ENCODE measurements at regions not wholly inside any gene's neighbourhood (a gene's known extent, or its start where the extent isn't known, plus 50 kb on each side); places are given as distances from the start of the nearest gene placed in this dataset.

DNA sequence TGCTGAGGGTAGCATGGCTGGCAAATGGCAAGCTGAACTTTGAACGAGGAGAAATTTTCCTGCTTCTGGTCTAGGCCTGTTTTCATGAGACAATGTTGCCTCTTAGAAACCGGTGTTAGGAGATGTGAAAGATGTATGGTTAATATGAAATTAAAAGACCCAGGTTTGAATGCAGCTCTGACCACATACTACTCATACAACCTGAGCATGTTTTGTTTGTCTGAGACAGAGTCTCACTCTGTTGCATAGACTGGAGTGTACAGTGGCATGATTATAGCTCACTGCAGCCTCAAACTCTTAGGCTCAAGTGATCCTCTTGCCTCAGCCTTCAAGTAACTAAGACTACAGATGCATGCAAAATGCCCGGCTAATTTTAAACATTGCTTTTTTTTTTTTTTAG is 193.4 kb upstream of the FZD8 start:
- H3K27me3 ChIP-seq (ENCODE audit: control insufficient read depth, insufficient read depth, low read length) = peaks cover 2% of the 10 kb centered on the region
- no peak for DNase-seq (ENCODE audit: low read depth, low spot score)
- H3K4me3 ChIP-seq (ENCODE audit: low read depth, low read length) = no peak overlapping the region
- H3K27ac ChIP-seq (ENCODE audit: low read depth, low read length) = no peak overlapping the region
- no peak for TF ChIP-seq CTCF (IDR thresholded peaks at IDR 0.05; ENCODE audit: low read depth, low read length)
- ChIA-PET POLR2A (no interaction called here), CTCF (interaction anchor here (0.7 kb wide), 1 partner anchor 916 kb away, joined by 3 read pairs; no protein-coding TSS in a partner anchor)
- no peaks in the 10 kb centered on the region for H3K9me3 ChIP-seq (ENCODE audit: control insufficient read depth, insufficient read depth, low read length)

GRCh38 chr10:35834877-35835494 is 192.9 kb upstream of the FZD8 start:
- Histone ChIP-seq H3K27me3 (ENCODE audit: control insufficient read depth, insufficient read depth, low read length) (peaks cover 2% of the 10 kb centered on the region), H3K4me3 (ENCODE audit: low read depth, low read length) (no peak overlapping the region), H3K9me3 (ENCODE audit: control insufficient read depth, insufficient read depth, low read length) (no peaks in the 10 kb centered on the region), H3K27ac (ENCODE audit: low read depth, low read length) (no peak overlapping the region)
- ChIA-PET CTCF (no interaction called here), POLR2A (no interaction called here)
- DNase-seq (ENCODE audit: low read depth, low spot score) = no peak
- no peak for TF ChIP-seq CTCF (IDR thresholded peaks at IDR 0.05; ENCODE audit: low read depth, low read length)

GRCh38 chr10:35827783-35828182 is 185.7 kb upstream of the FZD8 start:
- DNase-seq (ENCODE audit: low read depth, low spot score) = no peak
- TF ChIP-seq CTCF (IDR thresholded peaks at IDR 0.05; ENCODE audit: low read depth, low read length) = no peak
- Histone ChIP-seq H3K27ac (ENCODE audit: low read depth, low read length) (no peak overlapping the region), H3K9me3 (ENCODE audit: control insufficient read depth, insufficient read depth, low read length) (no peaks in the 10 kb centered on the region), H3K27me3 (ENCODE audit: control insufficient read depth, insufficient read depth, low read length) (no peaks in the 10 kb centered on the region), H3K4me3 (ENCODE audit: low read depth, low read length) (no peak overlapping the region)
- ChIA-PET POLR2A (no interaction called here), CTCF (no interaction called here)

GRCh38 chr10:35824704-35825103 is 182.6 kb upstream of the FZD8 start:
- TF ChIP-seq CTCF (IDR thresholded peaks at IDR 0.05; ENCODE audit: low read depth, low read length) = no peak
- ChIA-PET POLR2A (no interaction called here), CTCF (no interaction called here)
- Histone ChIP-seq H3K9me3 (ENCODE audit: control insufficient read depth, insufficient read depth, low read length) (no peaks in the 10 kb centered on the region), H3K4me3 (ENCODE audit: low read depth, low read length) (no peak overlapping the region), H3K27ac (ENCODE audit: low read depth, low read length) (no peak overlapping the region), H3K27me3 (ENCODE audit: control insufficient read depth, insufficient read depth, low read length) (no peaks in the 10 kb centered on the region)
- DNase-seq (ENCODE audit: low read depth, low spot score) = no peak

GRCh38 chr10:35822316-35822715 is 180.2 kb upstream of the FZD8 start:
- H3K27ac ChIP-seq (ENCODE audit: low read depth, low read length) = no peak overlapping the region
- CTCF ChIA-PET = no interaction called here
- DNase-seq (ENCODE audit: low read depth, low spot score) = no peak

More at GRCh38 chr10:35822316-35822715, 180.2 kb upstream of the FZD8 start:
- H3K9me3 ChIP-seq (ENCODE audit: control insufficient read depth, insufficient read depth, low read length) = no peaks in the 10 kb centered on the region
- no peak overlapping the region for H3K4me3 ChIP-seq (ENCODE audit: low read depth, low read length)
- TF ChIP-seq CTCF (IDR thresholded peaks at IDR 0.05; ENCODE audit: low read depth, low read length) = peak; percentile 40
- POLR2A ChIA-PET = no interaction called here
- no peaks in the 10 kb centered on the region for H3K27me3 ChIP-seq (ENCODE audit: control insufficient read depth, insufficient read depth, low read length)
